WTC11 (cell line): ENCODE measurements at regions not wholly inside any gene's neighbourhood (a gene's known extent, or its start where the extent isn't known, plus 50 kb on each side); places are given as distances from the start of the nearest gene placed in this dataset.

Source experiments
- ATAC-seq: fragments of 200-7000 bp; cut with Tn5 transposase; 2 replicates; pipeline ENCODE4 v1.10.0; 2021; ENCODE audit warnings: mild to moderate bottlenecking, moderate library complexity
- CTCF ChIA-PET: fragments of 300-600 bp; sonication (Branson Sonifier 250); formaldehyde crosslinking; loops from one replicate; lab custom pipeline; 2021; ENCODE audit warnings: antibody characterized with exemption; lab: Charles Lee
- POLR2A ChIA-PET: fragments of 350-600 bp; sonication (Branson Sonifier 250); formaldehyde crosslinking; loops from one replicate; lab custom pipeline; 2021; ENCODE audit warnings: antibody characterized with exemption; lab: Charles Lee
- DNase-seq: peaks from one replicate; pipeline ENCODE4 v3.0.0; 2021; ENCODE audit warnings: low spot score
- H3K27ac Mint-ChIP-seq: 2 replicates; pipeline ENCODE4 v1.8.0; 2021; ENCODE audit warnings: mixed read lengths
- H3K27me3 Mint-ChIP-seq: 2 replicates; pipeline ENCODE4 v1.8.0; 2021; ENCODE audit warnings: low read depth, mild to moderate bottlenecking, moderate library complexity, mixed read lengths
- H3K36me3 Mint-ChIP-seq: 2 replicates; pipeline ENCODE4 v1.8.0; 2021; ENCODE audit warnings: mixed read lengths
- H3K4me1 Mint-ChIP-seq: 2 replicates; pipeline ENCODE4 v1.8.0; 2022; ENCODE audit warnings: mixed read lengths
- H3K4me3 Mint-ChIP-seq: 2 replicates; pipeline ENCODE4 v1.8.0; 2021; ENCODE audit warnings: mild to moderate bottlenecking, moderate library complexity, mixed read lengths
- H3K9me3 Mint-ChIP-seq: 2 replicates; pipeline ENCODE4 v1.8.0; 2021; ENCODE audit warnings: mixed read lengths
- ATF1 ChIP-seq: sonication (generic); formaldehyde crosslinking; IDR thresholded peaks from 2 replicates; pipeline ENCODE4 v1.8.1; 2023; ENCODE audit warnings: mild to moderate bottlenecking, moderate library complexity, missing genetic modification reagents
- CBFB ChIP-seq: sonication (generic); formaldehyde crosslinking; IDR thresholded peaks from 2 replicates; pipeline ENCODE4 v1.8.1; 2022; ENCODE audit warnings: mild to moderate bottlenecking, low read depth, missing genetic modification reagents
- CREB1 ChIP-seq: sonication (generic); formaldehyde crosslinking; IDR thresholded peaks from 2 replicates; pipeline ENCODE4 v1.8.0; 2023; ENCODE audit warnings: mild to moderate bottlenecking, missing genetic modification reagents
- ESRRA ChIP-seq: sonication (generic); formaldehyde crosslinking; IDR thresholded peaks from 2 replicates; pipeline ENCODE4 v1.8.1; 2022; ENCODE audit warnings: mild to moderate bottlenecking, missing genetic modification reagents, borderline replicate concordance
- GABPB1 ChIP-seq: sonication (generic); formaldehyde crosslinking; IDR thresholded peaks from 2 replicates; pipeline ENCODE4 v1.8.1; 2023; ENCODE audit warnings: mild to moderate bottlenecking, missing genetic modification reagents
- NFE2L1 ChIP-seq: sonication (generic); formaldehyde crosslinking; IDR thresholded peaks from 2 replicates; pipeline ENCODE4 v1.8.1; 2023; ENCODE audit warnings: missing genetic modification reagents
- NR1H2 ChIP-seq: sonication (generic); formaldehyde crosslinking; IDR thresholded peaks from 2 replicates; pipeline ENCODE4 v1.9.0; 2021; ENCODE audit warnings: mild to moderate bottlenecking, moderate library complexity, missing genetic modification reagents
- RELA ChIP-seq: sonication (generic); formaldehyde crosslinking; IDR thresholded peaks from 2 replicates; pipeline ENCODE4 v1.8.1; 2022; ENCODE audit warnings: missing genetic modification reagents, mild to moderate bottlenecking, borderline replicate concordance
- SMAD4 ChIP-seq: sonication (generic); formaldehyde crosslinking; IDR thresholded peaks from 2 replicates; pipeline ENCODE4 v1.8.0; 2022; ENCODE audit warnings: mild to moderate bottlenecking, missing genetic modification reagents
- ZNF121 ChIP-seq: sonication (generic); formaldehyde crosslinking; IDR thresholded peaks from 2 replicates; pipeline ENCODE4 v1.8.0; 2023; ENCODE audit warnings: missing genetic modification reagents
- ZNF138 ChIP-seq: sonication (generic); formaldehyde crosslinking; conservative IDR thresholded peaks from 2 replicates; pipeline ENCODE4 v1.8.1; 2022; ENCODE audit warnings: mild to moderate bottlenecking, moderate library complexity, missing genetic modification reagents
- ZNF232 ChIP-seq: sonication (generic); formaldehyde crosslinking; IDR thresholded peaks from 2 replicates; pipeline ENCODE4 v1.8.0; 2022; ENCODE audit warnings: mild to moderate bottlenecking, missing genetic modification reagents
- ZNF416 ChIP-seq: fragments of 250-450 bp; sonication (Bioruptor Pico); IDR thresholded peaks from 2 replicates; pipeline ENCODE4 v1.9.0; 2021; ENCODE audit warnings: mild to moderate bottlenecking, inconsistent platforms
- TF ChIP-seq, protein P1 (sequence below): sonication (generic); formaldehyde crosslinking; IDR thresholded peaks from 2 replicates; pipeline ENCODE4 v1.8.0; 2022; ENCODE audit warnings: mild to moderate bottlenecking, missing genetic modification reagents
- TF ChIP-seq, protein P2 (sequence below): sonication (generic); formaldehyde crosslinking; IDR thresholded peaks from 2 replicates; pipeline ENCODE4 v1.8.1; 2023; ENCODE audit warnings: mild to moderate bottlenecking, missing genetic modification reagents, moderate library complexity
- TF ChIP-seq, protein P3 (sequence below): sonication (generic); formaldehyde crosslinking; IDR thresholded peaks from 2 replicates; pipeline ENCODE4 v1.8.0; 2023; ENCODE audit warnings: mild to moderate bottlenecking, missing genetic modification reagents
- TF ChIP-seq, protein P4 (sequence below): fragments of 250-450 bp; sonication (Bioruptor Pico); IDR thresholded peaks from 2 replicates; pipeline ENCODE4 v1.9.0; 2021; ENCODE audit warnings: mild to moderate bottlenecking, borderline replicate concordance
- TF ChIP-seq, protein P5 (sequence below): sonication (generic); formaldehyde crosslinking; conservative IDR thresholded peaks from 2 replicates; pipeline ENCODE4 v1.8.1; 2023; ENCODE audit warnings: mild to moderate bottlenecking, low read depth, missing genetic modification reagents, moderate library complexity
- TF ChIP-seq, protein P6 (sequence below): sonication (generic); formaldehyde crosslinking; IDR thresholded peaks from 2 replicates; pipeline ENCODE4 v1.8.1; 2023; ENCODE audit warnings: mild to moderate bottlenecking, missing genetic modification reagents, moderate library complexity
- TF ChIP-seq, protein P7 (sequence below): sonication (generic); formaldehyde crosslinking; IDR thresholded peaks from 2 replicates; pipeline ENCODE4 v1.8.1; 2023; ENCODE audit warnings: mild to moderate bottlenecking, moderate library complexity, missing genetic modification reagents

DNA sequence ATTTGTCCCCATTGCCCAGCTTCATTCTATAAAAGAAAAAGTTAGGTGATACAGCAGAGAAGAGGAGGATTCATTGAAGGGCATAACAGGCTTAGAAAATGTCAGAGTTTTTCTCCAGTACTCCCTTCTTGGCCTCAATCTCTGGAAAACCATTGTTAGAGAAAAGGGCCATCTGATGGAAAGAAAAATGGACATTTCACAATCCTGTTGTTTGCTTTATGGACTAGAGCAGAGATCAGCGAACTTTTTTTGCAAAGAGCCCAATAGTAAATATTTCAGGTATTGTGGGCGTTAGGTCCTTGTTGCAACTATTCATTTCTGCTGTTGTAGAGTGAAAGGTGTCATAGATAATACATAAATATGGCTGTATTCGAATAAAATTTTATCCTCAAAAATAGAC, 208.8 kb downstream of the TLE4 start (continued):
- no peak for TF ChIP-seq ZNF138 (CRISPR knock-in tag)
- no peak for TF ChIP-seq NFE2L1 (CRISPR knock-in tag)
- TF ChIP-seq, protein P1, sequence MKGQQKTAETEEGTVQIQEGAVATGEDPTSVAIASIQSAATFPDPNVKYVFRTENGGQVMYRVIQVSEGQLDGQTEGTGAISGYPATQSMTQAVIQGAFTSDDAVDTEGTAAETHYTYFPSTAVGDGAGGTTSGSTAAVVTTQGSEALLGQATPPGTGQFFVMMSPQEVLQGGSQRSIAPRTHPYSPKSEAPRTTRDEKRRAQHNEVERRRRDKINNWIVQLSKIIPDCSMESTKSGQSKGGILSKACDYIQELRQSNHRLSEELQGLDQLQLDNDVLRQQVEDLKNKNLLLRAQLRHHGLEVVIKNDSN (CRISPR knock-in tag): no peak
- TF ChIP-seq ESRRA (CRISPR knock-in tag): no peak

DNA sequence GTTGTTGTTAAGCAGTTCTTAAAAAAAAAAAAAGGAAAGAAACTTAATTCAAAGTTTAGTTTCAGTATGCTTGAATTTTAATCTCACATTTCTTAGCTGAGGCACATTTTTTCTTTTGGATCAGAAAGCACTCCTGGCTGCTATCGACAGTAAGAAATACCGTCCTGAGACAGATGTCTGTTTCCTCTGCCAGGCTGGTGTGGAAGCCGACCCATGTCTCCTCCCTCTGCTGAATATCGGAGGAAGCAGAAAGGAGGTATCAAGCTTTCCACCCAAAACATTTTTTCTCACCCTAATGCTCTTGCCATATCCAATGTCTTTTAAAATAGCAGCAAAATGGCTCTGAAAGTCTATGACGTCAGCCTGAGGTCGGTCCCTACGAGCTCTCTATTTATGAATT, 208.1 kb downstream of the TLE4 start:
- ATAC-seq: no peak
- TF ChIP-seq, protein P2, sequence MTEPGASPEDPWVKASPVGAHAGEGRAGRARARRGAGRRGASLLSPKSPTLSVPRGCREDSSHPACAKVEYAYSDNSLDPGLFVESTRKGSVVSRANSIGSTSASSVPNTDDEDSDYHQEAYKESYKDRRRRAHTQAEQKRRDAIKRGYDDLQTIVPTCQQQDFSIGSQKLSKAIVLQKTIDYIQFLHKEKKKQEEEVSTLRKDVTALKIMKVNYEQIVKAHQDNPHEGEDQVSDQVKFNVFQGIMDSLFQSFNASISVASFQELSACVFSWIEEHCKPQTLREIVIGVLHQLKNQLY (CRISPR knock-in tag): no peak
- no peak for TF ChIP-seq RELA
- no peak for TF ChIP-seq SMAD4 (CRISPR knock-in tag)
- TF ChIP-seq CBFB (CRISPR knock-in tag): no peak
- TF ChIP-seq ATF1 (CRISPR knock-in tag): no peak
- TF ChIP-seq ESRRA (CRISPR knock-in tag): no peak
- no peak for TF ChIP-seq CREB1 (CRISPR knock-in tag)
- TF ChIP-seq NFE2L1 (CRISPR knock-in tag): no peak
- no peak for TF ChIP-seq NR1H2 (CRISPR knock-in tag)
- TF ChIP-seq, protein P3, sequence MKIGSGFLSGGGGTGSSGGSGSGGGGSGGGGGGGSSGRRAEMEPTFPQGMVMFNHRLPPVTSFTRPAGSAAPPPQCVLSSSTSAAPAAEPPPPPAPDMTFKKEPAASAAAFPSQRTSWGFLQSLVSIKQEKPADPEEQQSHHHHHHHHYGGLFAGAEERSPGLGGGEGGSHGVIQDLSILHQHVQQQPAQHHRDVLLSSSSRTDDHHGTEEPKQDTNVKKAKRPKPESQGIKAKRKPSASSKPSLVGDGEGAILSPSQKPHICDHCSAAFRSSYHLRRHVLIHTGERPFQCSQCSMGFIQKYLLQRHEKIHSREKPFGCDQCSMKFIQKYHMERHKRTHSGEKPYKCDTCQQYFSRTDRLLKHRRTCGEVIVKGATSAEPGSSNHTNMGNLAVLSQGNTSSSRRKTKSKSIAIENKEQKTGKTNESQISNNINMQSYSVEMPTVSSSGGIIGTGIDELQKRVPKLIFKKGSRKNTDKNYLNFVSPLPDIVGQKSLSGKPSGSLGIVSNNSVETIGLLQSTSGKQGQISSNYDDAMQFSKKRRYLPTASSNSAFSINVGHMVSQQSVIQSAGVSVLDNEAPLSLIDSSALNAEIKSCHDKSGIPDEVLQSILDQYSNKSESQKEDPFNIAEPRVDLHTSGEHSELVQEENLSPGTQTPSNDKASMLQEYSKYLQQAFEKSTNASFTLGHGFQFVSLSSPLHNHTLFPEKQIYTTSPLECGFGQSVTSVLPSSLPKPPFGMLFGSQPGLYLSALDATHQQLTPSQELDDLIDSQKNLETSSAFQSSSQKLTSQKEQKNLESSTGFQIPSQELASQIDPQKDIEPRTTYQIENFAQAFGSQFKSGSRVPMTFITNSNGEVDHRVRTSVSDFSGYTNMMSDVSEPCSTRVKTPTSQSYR (CRISPR knock-in tag): no peak
- TF ChIP-seq ZNF121 (CRISPR knock-in tag): no peak
- TF ChIP-seq, protein P4, sequence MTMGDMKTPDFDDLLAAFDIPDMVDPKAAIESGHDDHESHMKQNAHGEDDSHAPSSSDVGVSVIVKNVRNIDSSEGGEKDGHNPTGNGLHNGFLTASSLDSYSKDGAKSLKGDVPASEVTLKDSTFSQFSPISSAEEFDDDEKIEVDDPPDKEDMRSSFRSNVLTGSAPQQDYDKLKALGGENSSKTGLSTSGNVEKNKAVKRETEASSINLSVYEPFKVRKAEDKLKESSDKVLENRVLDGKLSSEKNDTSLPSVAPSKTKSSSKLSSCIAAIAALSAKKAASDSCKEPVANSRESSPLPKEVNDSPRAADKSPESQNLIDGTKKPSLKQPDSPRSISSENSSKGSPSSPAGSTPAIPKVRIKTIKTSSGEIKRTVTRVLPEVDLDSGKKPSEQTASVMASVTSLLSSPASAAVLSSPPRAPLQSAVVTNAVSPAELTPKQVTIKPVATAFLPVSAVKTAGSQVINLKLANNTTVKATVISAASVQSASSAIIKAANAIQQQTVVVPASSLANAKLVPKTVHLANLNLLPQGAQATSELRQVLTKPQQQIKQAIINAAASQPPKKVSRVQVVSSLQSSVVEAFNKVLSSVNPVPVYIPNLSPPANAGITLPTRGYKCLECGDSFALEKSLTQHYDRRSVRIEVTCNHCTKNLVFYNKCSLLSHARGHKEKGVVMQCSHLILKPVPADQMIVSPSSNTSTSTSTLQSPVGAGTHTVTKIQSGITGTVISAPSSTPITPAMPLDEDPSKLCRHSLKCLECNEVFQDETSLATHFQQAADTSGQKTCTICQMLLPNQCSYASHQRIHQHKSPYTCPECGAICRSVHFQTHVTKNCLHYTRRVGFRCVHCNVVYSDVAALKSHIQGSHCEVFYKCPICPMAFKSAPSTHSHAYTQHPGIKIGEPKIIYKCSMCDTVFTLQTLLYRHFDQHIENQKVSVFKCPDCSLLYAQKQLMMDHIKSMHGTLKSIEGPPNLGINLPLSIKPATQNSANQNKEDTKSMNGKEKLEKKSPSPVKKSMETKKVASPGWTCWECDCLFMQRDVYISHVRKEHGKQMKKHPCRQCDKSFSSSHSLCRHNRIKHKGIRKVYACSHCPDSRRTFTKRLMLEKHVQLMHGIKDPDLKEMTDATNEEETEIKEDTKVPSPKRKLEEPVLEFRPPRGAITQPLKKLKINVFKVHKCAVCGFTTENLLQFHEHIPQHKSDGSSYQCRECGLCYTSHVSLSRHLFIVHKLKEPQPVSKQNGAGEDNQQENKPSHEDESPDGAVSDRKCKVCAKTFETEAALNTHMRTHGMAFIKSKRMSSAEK (CRISPR knock-in tag): no peak
- no peak for TF ChIP-seq GABPB1 (CRISPR knock-in tag)
- TF ChIP-seq, protein P5, sequence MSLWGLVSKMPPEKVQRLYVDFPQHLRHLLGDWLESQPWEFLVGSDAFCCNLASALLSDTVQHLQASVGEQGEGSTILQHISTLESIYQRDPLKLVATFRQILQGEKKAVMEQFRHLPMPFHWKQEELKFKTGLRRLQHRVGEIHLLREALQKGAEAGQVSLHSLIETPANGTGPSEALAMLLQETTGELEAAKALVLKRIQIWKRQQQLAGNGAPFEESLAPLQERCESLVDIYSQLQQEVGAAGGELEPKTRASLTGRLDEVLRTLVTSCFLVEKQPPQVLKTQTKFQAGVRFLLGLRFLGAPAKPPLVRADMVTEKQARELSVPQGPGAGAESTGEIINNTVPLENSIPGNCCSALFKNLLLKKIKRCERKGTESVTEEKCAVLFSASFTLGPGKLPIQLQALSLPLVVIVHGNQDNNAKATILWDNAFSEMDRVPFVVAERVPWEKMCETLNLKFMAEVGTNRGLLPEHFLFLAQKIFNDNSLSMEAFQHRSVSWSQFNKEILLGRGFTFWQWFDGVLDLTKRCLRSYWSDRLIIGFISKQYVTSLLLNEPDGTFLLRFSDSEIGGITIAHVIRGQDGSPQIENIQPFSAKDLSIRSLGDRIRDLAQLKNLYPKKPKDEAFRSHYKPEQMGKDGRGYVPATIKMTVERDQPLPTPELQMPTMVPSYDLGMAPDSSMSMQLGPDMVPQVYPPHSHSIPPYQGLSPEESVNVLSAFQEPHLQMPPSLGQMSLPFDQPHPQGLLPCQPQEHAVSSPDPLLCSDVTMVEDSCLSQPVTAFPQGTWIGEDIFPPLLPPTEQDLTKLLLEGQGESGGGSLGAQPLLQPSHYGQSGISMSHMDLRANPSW (CRISPR knock-in tag): no peak
- no peak for TF ChIP-seq ZNF416 (CRISPR knock-in tag)
- TF ChIP-seq, protein P6, sequence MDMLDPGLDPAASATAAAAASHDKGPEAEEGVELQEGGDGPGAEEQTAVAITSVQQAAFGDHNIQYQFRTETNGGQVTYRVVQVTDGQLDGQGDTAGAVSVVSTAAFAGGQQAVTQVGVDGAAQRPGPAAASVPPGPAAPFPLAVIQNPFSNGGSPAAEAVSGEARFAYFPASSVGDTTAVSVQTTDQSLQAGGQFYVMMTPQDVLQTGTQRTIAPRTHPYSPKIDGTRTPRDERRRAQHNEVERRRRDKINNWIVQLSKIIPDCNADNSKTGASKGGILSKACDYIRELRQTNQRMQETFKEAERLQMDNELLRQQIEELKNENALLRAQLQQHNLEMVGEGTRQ (CRISPR knock-in tag): no peak
- TF ChIP-seq, protein P7, sequence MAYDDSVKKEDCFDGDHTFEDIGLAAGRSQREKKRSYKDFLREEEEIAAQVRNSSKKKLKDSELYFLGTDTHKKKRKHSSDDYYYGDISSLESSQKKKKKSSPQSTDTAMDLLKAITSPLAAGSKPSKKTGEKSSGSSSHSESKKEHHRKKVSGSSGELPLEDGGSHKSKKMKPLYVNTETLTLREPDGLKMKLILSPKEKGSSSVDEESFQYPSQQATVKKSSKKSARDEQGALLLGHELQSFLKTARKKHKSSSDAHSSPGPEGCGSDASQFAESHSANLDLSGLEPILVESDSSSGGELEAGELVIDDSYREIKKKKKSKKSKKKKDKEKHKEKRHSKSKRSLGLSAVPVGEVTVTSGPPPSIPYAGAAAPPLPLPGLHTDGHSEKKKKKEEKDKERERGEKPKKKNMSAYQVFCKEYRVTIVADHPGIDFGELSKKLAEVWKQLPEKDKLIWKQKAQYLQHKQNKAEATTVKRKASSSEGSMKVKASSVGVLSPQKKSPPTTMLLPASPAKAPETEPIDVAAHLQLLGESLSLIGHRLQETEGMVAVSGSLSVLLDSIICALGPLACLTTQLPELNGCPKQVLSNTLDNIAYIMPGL (CRISPR knock-in tag): no peak
- TF ChIP-seq ZNF232 (CRISPR knock-in tag): no peak
- ChIA-PET POLR2A (no interaction called here), CTCF (no interaction called here)
- Mint-ChIP-seq H3K4me3 (no peak overlapping the region), H3K27ac (no peak overlapping the region), H3K27me3 (no peaks in the 10 kb centered on the region), H3K4me1 (peaks cover 18% of the 10 kb centered on the region), H3K36me3 (no peaks in the 10 kb centered on the region), H3K9me3 (no peaks in the 10 kb centered on the region; the same call in 1 of the 2 replicates)
- DNase-seq: no peak
